A673 (cell line): ENCODE measurements at regions not wholly inside any gene's neighbourhood (a gene's known extent, or its start where the extent isn't known, plus 50 kb on each side); places are given as distances from the start of the nearest gene placed in this dataset.

Experiments used
- BruUV-seq: library from RNA; stranded (reverse); fragments of 400-500 nt; replicated peaks from 2 replicates; lab custom pipeline; 2021; lab: Mats Ljungman, UMichigan
- CTCF ChIA-PET: fragments of 300-600 bp; sonication (Branson Sonifier 250); formaldehyde crosslinking; loops from one replicate; lab custom pipeline; 2022; ENCODE audit warnings: antibody characterized with exemption; lab: Charles Lee
- POLR2A ChIA-PET: fragments of 300-600 bp; sonication (Branson Sonifier 250); formaldehyde crosslinking; loops from one replicate; lab custom pipeline; 2022; ENCODE audit warnings: antibody characterized with exemption; ENCODE audit not compliant: low non-redundant PET; lab: Charles Lee
- DNase-seq: peaks from one replicate; pipeline ENCODE4 v3.0.0-alpha.2; 2015; ENCODE audit warnings: low spot score
- H3K27ac ChIP-seq: fragments of 200-600 bp; sonication (generic); 2 replicates; pipeline ENCODE4 v1.5.1; 2016; ENCODE audit warnings: mixed run types, low read depth, mild to moderate bottlenecking, mixed read lengths, antibody characterized with exemption, low read length; ENCODE audit not compliant: poor library complexity, severe bottlenecking
- H3K27me3 ChIP-seq: fragments of 200-600 bp; sonication (generic); replicated peaks from 2 replicates; pipeline ENCODE4 v1.6.1; 2017; ENCODE audit warnings: mixed run types, low read depth, mild to moderate bottlenecking, mixed read lengths, antibody characterized with exemption, low read length; ENCODE audit not compliant: insufficient read depth, poor library complexity
- H3K36me3 ChIP-seq: fragments of 200-600 bp; sonication (generic); 2 replicates; pipeline ENCODE4 v1.6.1; 2016; ENCODE audit warnings: mixed run types, mild to moderate bottlenecking, mixed read lengths, antibody characterized with exemption, low read length; ENCODE audit not compliant: insufficient read depth, poor library complexity, severe bottlenecking
- H3K4me1 ChIP-seq: fragments of 200-600 bp; sonication (generic); 2 replicates; pipeline ENCODE4 v1.6.1; 2017; ENCODE audit warnings: mixed run types, mild to moderate bottlenecking, mixed read lengths, antibody characterized with exemption, low read length; ENCODE audit not compliant: insufficient read depth, poor library complexity, severe bottlenecking
- H3K4me3 ChIP-seq: fragments of 200-600 bp; sonication (generic); 2 replicates; pipeline ENCODE4 v1.5.1; 2016; ENCODE audit warnings: low read depth, mixed run types, mild to moderate bottlenecking, mixed read lengths, low read length; ENCODE audit not compliant: poor library complexity, severe bottlenecking
- H3K9me3 ChIP-seq: fragments of 200-600 bp; sonication (generic); 2 replicates; pipeline ENCODE4 v1.6.1; 2016; ENCODE audit warnings: mixed run types, low read depth, mild to moderate bottlenecking, mixed read lengths, antibody characterized with exemption, low read length; ENCODE audit not compliant: poor library complexity, severe bottlenecking
- CTCF ChIP-seq: fragments of 300-800, 200-600 bp; sonication (generic); conservative IDR thresholded peaks from 2 replicates; pipeline ENCODE4 v1.5.1; 2017; ENCODE audit warnings: low read depth, mild to moderate bottlenecking, antibody characterized with exemption, low read length, moderate library complexity, mixed read lengths
- EZH2 ChIP-seq: fragments of 200-600 bp; sonication (generic); IDR thresholded peaks from 2 replicates; pipeline ENCODE4 v1.6.1; 2017; ENCODE audit warnings: borderline replicate concordance, low read depth, mild to moderate bottlenecking, mixed read lengths, antibody characterized with exemption, low read length; ENCODE audit not compliant: poor library complexity, severe bottlenecking
- intact Hi-C: fragments of 100-400 bp; cut with micrococcal nuclease; formaldehyde crosslinking; loops from one replicate; pipeline ENCODE4 v1.10.0; 2022; ENCODE audit not compliant: unreplicated experiment

GRCh38 chr12:115617391-115617790 is 660.1 kb downstream of the MED13L start:
- Histone ChIP-seq H3K36me3 (no peaks in the 10 kb centered on the region), H3K27ac (no peak overlapping the region), H3K4me3 (no peak overlapping the region), H3K27me3 (no peaks in the 10 kb centered on the region), H3K9me3 (peaks cover 4% of the 10 kb centered on the region), H3K4me1 (no peaks in the 10 kb centered on the region)
- TF ChIP-seq EZH2 (no peak), CTCF (no peak)
- ChIA-PET POLR2A (no interaction called here), CTCF (no interaction called here)
- BruUV-seq: no TSS peak
- intact Hi-C loops: no loop called here
- DNase-seq: no peak

- POLR2A ChIA-PET: no interaction called here
- Histone ChIP-seq H3K4me1 (no peaks in the 10 kb centered on the region), H3K27me3 (no peaks in the 10 kb centered on the region), H3K4me3 (no peak overlapping the region), H3K27ac (no peak overlapping the region), H3K9me3 (no peaks in the 10 kb centered on the region), H3K36me3 (no peaks in the 10 kb centered on the region)
- intact Hi-C loops: no loop called here
- CTCF ChIA-PET: no interaction called here
- DNase-seq: no peak
- BruUV-seq: no TSS peak
- no peak for TF ChIP-seq EZH2
- TF ChIP-seq CTCF: no peak
Observed at GRCh38 chr12:115611477-115611876, 666.0 kb downstream of the MED13L start.

- BruUV-seq: no TSS peak
- ChIA-PET POLR2A (no interaction called here), CTCF (no interaction called here)
- Histone ChIP-seq H3K27me3 (no peaks in the 10 kb centered on the region), H3K9me3 (no peaks in the 10 kb centered on the region), H3K4me3 (no peak overlapping the region), H3K27ac (no peak overlapping the region), H3K4me1 (no peaks in the 10 kb centered on the region), H3K36me3 (no peaks in the 10 kb centered on the region)
- intact Hi-C loops: no loop called here
- no peak for DNase-seq
- TF ChIP-seq EZH2: no peak
- no peak for TF ChIP-seq CTCF
Observed at GRCh38 chr12:115609347-115609746, 668.1 kb downstream of the MED13L start.
